ENCODE measurements at regions not wholly inside any gene's neighbourhood (a gene's known extent, or its start where the extent isn't known, plus 50 kb on each side); places are given as distances from the start of the nearest gene placed in this dataset.
"Not testable (repeated sequence)": the region's sequence is repeated elsewhere in the genome, so short reads cannot be mapped to it uniquely, and the experiment has no call there.

- Mint-ChIP-seq H3K27ac (no peak overlapping the region), H3K4me3 (no peak overlapping the region), H3K27me3 (peaks cover 9 to 11% of the 10 kb centered on the region in 2 donors), H3K36me3 (peaks cover 0 to 9% (median 0%) of the 10 kb centered on the region in 3 donors), H3K4me1 (no peaks in the 10 kb centered on the region), H3K9me3 (peaks cover 8 to 9% (median 9%) of the 10 kb centered on the region in 5 donors)
- H3K36me3 ChIP-seq (ENCODE audit: insufficient read depth, low read length) = no peaks in the 10 kb centered on the region
- ChIA-PET CTCF (no interaction called here), POLR2A (no interaction called here)
- H3K4me3 ChIP-seq (ENCODE audit: low read length) = no peak overlapping the region
- no peaks in the 10 kb centered on the region for H3K4me1 ChIP-seq (ENCODE audit: insufficient read depth, low read length)
- H3K9me3 ChIP-seq (ENCODE audit: low read length) = no peaks in the 10 kb centered on the region
- no peaks in the 10 kb centered on the region for H3K27me3 ChIP-seq (ENCODE audit: insufficient read depth, low read length, poor library complexity, severe bottlenecking)
- H3K27ac ChIP-seq (ENCODE audit: low read depth, low read length) = no peak overlapping the region
- no peak for DNase-seq
These were observed 250.0 kb downstream of the DLL1 start for GRCh38 chr6:170040906-170041305.

- Mint-ChIP-seq H3K9me3 (peaks cover 9 to 15% (median 9%) of the 10 kb centered on the region in 5 donors), H3K27ac (peak overlapping the region in 1 of 8 donors; percentile 33), H3K36me3 (peaks cover 0 to 9% (median 0%) of the 10 kb centered on the region in 3 donors), H3K27me3 (peaks cover 9 to 11% of the 10 kb centered on the region in 2 donors), H3K4me1 (no peaks in the 10 kb centered on the region), H3K4me3 (no peak overlapping the region)
- DNase-seq = no peak
- Histone ChIP-seq H3K9me3 (ENCODE audit: low read length) (no peaks in the 10 kb centered on the region), H3K36me3 (ENCODE audit: insufficient read depth, low read length) (no peaks in the 10 kb centered on the region), H3K4me1 (ENCODE audit: insufficient read depth, low read length) (no peaks in the 10 kb centered on the region), H3K27ac (ENCODE audit: low read depth, low read length) (no peak overlapping the region), H3K27me3 (ENCODE audit: insufficient read depth, low read length, poor library complexity, severe bottlenecking) (no peaks in the 10 kb centered on the region), H3K4me3 (ENCODE audit: low read length) (no peak overlapping the region)
- POLR2A ChIA-PET = no interaction called here
- CTCF ChIA-PET = no interaction called here
These were observed 250.8 kb downstream of the DLL1 start for GRCh38 chr6:170040115-170040500.

GRCh38 chr6:170039156-170040114, 251.4 kb downstream of the DLL1 start:
- CTCF ChIA-PET = no interaction called here
- H3K27me3 Mint-ChIP-seq = peaks cover 9 to 11% of the 10 kb centered on the region in 2 donors
- H3K9me3 Mint-ChIP-seq = peaks cover 9 to 16% (median 9%) of the 10 kb centered on the region in 5 donors
- H3K9me3 ChIP-seq (ENCODE audit: low read length) = no peaks in the 10 kb centered on the region
- H3K27me3 ChIP-seq (ENCODE audit: insufficient read depth, low read length, poor library complexity, severe bottlenecking) = no peaks in the 10 kb centered on the region
- H3K27ac Mint-ChIP-seq = peak overlapping the region in 1 of 8 donors; percentile 33
- H3K4me3 ChIP-seq (ENCODE audit: low read length) = no peak overlapping the region
- no peak for DNase-seq
- peaks cover 0 to 9% (median 0%) of the 10 kb centered on the region in 3 donors for H3K36me3 Mint-ChIP-seq
- H3K36me3 ChIP-seq (ENCODE audit: insufficient read depth, low read length) = no peaks in the 10 kb centered on the region
- POLR2A ChIA-PET = no interaction called here
- H3K4me1 Mint-ChIP-seq = no peaks in the 10 kb centered on the region
- no peaks in the 10 kb centered on the region for H3K4me1 ChIP-seq (ENCODE audit: insufficient read depth, low read length)
- H3K27ac ChIP-seq (ENCODE audit: low read depth, low read length) = no peak overlapping the region
- H3K4me3 Mint-ChIP-seq = no peak overlapping the region

- Mint-ChIP-seq H3K9me3 (peaks cover 9 to 16% (median 11%) of the 10 kb centered on the region in 5 donors), H3K4me1 (no peaks in the 10 kb centered on the region), H3K36me3 (peaks cover 0 to 15% (median 0%) of the 10 kb centered on the region in 3 donors), H3K27me3 (peaks cover 9 to 11% of the 10 kb centered on the region in 2 donors), H3K4me3 (no peak overlapping the region), H3K27ac (no peak overlapping the region)
- H3K27me3 ChIP-seq (ENCODE audit: insufficient read depth, low read length, poor library complexity, severe bottlenecking) = no peaks in the 10 kb centered on the region
- ChIA-PET CTCF (no interaction called here), POLR2A (no interaction called here)
- no peaks in the 10 kb centered on the region for H3K9me3 ChIP-seq (ENCODE audit: low read length)
- no peak overlapping the region for H3K27ac ChIP-seq (ENCODE audit: low read depth, low read length)
- DNase-seq = no peak
- no peak overlapping the region for H3K4me3 ChIP-seq (ENCODE audit: low read length)
- no peaks in the 10 kb centered on the region for H3K4me1 ChIP-seq (ENCODE audit: insufficient read depth, low read length)
- no peaks in the 10 kb centered on the region for H3K36me3 ChIP-seq (ENCODE audit: insufficient read depth, low read length)
These were observed 252.2 kb downstream of the DLL1 start for GRCh38 chr6:170038708-170039107.

- Histone ChIP-seq H3K4me3 (ENCODE audit: low read length) (no peak overlapping the region), H3K27ac (ENCODE audit: low read depth, low read length) (no peak overlapping the region), H3K27me3 (ENCODE audit: insufficient read depth, low read length, poor library complexity, severe bottlenecking) (no peaks in the 10 kb centered on the region), H3K4me1 (ENCODE audit: insufficient read depth, low read length) (no peaks in the 10 kb centered on the region), H3K9me3 (ENCODE audit: low read length) (no peaks in the 10 kb centered on the region), H3K36me3 (ENCODE audit: insufficient read depth, low read length) (no peaks in the 10 kb centered on the region)
- no peak overlapping the region for H3K4me3 Mint-ChIP-seq
- H3K4me1 Mint-ChIP-seq = no peaks in the 10 kb centered on the region
- peaks cover 0 to 19% (median 1%) of the 10 kb centered on the region in 3 donors for H3K36me3 Mint-ChIP-seq
- peaks cover 7 to 11% of the 10 kb centered on the region in 2 donors for H3K27me3 Mint-ChIP-seq
- peaks cover 9 to 16% (median 12%) of the 10 kb centered on the region in 5 donors for H3K9me3 Mint-ChIP-seq
- ChIA-PET POLR2A (no interaction called here), CTCF (no interaction called here)
- H3K27ac Mint-ChIP-seq = no peak overlapping the region
- DNase-seq = no peak
These were observed 252.6 kb downstream of the DLL1 start for GRCh38 chr6:170038251-170038650.

GRCh38 chr6:170037541-170038250, 253.2 kb downstream of the DLL1 start:
- CTCF ChIA-PET = no interaction called here
- Histone ChIP-seq H3K27ac (ENCODE audit: low read depth, low read length) (no peak overlapping the region), H3K27me3 (ENCODE audit: insufficient read depth, low read length, poor library complexity, severe bottlenecking) (no peaks in the 10 kb centered on the region), H3K9me3 (ENCODE audit: low read length) (no peaks in the 10 kb centered on the region), H3K4me3 (ENCODE audit: low read length) (no peak overlapping the region), H3K36me3 (ENCODE audit: insufficient read depth, low read length) (no peaks in the 10 kb centered on the region), H3K4me1 (ENCODE audit: insufficient read depth, low read length) (no peaks in the 10 kb centered on the region)
- no peak for DNase-seq
- H3K36me3 Mint-ChIP-seq = peaks cover 0 to 23% (median 1%) of the 10 kb centered on the region in 3 donors
- no peak overlapping the region for H3K4me3 Mint-ChIP-seq
- POLR2A ChIA-PET = no interaction called here
- peak overlapping the region in 1 of 8 donors; percentile 63 for H3K27ac Mint-ChIP-seq
- H3K4me1 Mint-ChIP-seq = no peaks in the 10 kb centered on the region
- H3K27me3 Mint-ChIP-seq = peaks cover 7 to 11% of the 10 kb centered on the region in 2 donors
- peaks cover 9 to 16% (median 13%) of the 10 kb centered on the region in 5 donors for H3K9me3 Mint-ChIP-seq

- Mint-ChIP-seq H3K27me3 (peaks cover 4 to 9% of the 10 kb centered on the region in 2 donors), H3K9me3 (peaks cover 9 to 16% (median 13%) of the 10 kb centered on the region in 5 donors), H3K36me3 (peaks cover 0 to 23% (median 1%) of the 10 kb centered on the region in 3 donors), H3K27ac (no peak overlapping the region), H3K4me1 (no peaks in the 10 kb centered on the region), H3K4me3 (no peak overlapping the region)
- no peaks in the 10 kb centered on the region for H3K4me1 ChIP-seq (ENCODE audit: insufficient read depth, low read length)
- ChIA-PET POLR2A (no interaction called here), CTCF (no interaction called here)
- H3K27ac ChIP-seq (ENCODE audit: low read depth, low read length) = no peak overlapping the region
- no peaks in the 10 kb centered on the region for H3K36me3 ChIP-seq (ENCODE audit: insufficient read depth, low read length)
- H3K27me3 ChIP-seq (ENCODE audit: insufficient read depth, low read length, poor library complexity, severe bottlenecking) = no peaks in the 10 kb centered on the region
- H3K4me3 ChIP-seq (ENCODE audit: low read length) = no peak overlapping the region
- no peak for DNase-seq
- no peaks in the 10 kb centered on the region for H3K9me3 ChIP-seq (ENCODE audit: low read length)
These were observed 254.0 kb downstream of the DLL1 start for GRCh38 chr6:170036916-170037315.

GRCh38 chr6:170036367-170036766, 254.5 kb downstream of the DLL1 start:
- H3K27me3 ChIP-seq (ENCODE audit: insufficient read depth, low read length, poor library complexity, severe bottlenecking); H3K4me3 ChIP-seq (ENCODE audit: low read length); H3K9me3 ChIP-seq (ENCODE audit: low read length); H3K4me1 Mint-ChIP-seq; DNase-seq; CTCF ChIA-PET; H3K36me3 ChIP-seq (ENCODE audit: insufficient read depth, low read length); H3K27ac ChIP-seq (ENCODE audit: low read depth, low read length); POLR2A ChIA-PET; H3K4me3 Mint-ChIP-seq; H3K27me3 Mint-ChIP-seq; H3K4me1 ChIP-seq (ENCODE audit: insufficient read depth, low read length): not testable (repeated sequence)
- peak overlapping the region in 1 of 8 donors; percentile 56 for H3K27ac Mint-ChIP-seq
- H3K9me3 Mint-ChIP-seq = peaks cover 9 to 16% (median 13%) of the 10 kb centered on the region in 5 donors
- peaks cover 0 to 23% (median 1%) of the 10 kb centered on the region in 3 donors for H3K36me3 Mint-ChIP-seq

Data from CD8-positive, alpha-beta memory T cell (primary cell).